BJ (cell line): ENCODE measurements at regions not wholly inside any gene's neighbourhood (a gene's known extent, or its start where the extent isn't known, plus 50 kb on each side); places are given as distances from the start of the nearest gene placed in this dataset.

ENCODE experiments used
- CTCF ChIA-PET: fragments of 350-600 bp; formaldehyde crosslinking; extraction: SDS; loops from one replicate; lab custom pipeline; 2021; ENCODE audit warnings: antibody characterized with exemption, inconsistent platforms; lab: Yijun Ruan, JAX
- POLR2A ChIA-PET: fragments of 300-600 bp; sonication (Branson Sonifier 250); formaldehyde crosslinking; extraction: SDS; loops from one replicate; lab custom pipeline; 2021; ENCODE audit warnings: antibody characterized with exemption; lab: Charles Lee
- DNase-seq: peaks from one replicate; pipeline ENCODE4 v3.0.0-alpha.2; 2011; ENCODE audit warnings: low read depth
- H3K27me3 ChIP-seq: 2 replicates; pipeline ENCODE4 v1.6.0; 2011; ENCODE audit warnings: low read length; ENCODE audit not compliant: control insufficient read depth, insufficient read depth
- H3K36me3 ChIP-seq: 2 replicates; pipeline ENCODE4 v1.5.1; 2011; ENCODE audit warnings: low read length; ENCODE audit not compliant: control insufficient read depth, insufficient read depth
- H3K4me3 ChIP-seq: 2 replicates; pipeline ENCODE4 v1.5.1; 2011; ENCODE audit warnings: low read depth, mild to moderate bottlenecking, control low read depth, low read length
- TF ChIP-seq, protein P1 (sequence below): IDR thresholded peaks from 2 replicates; pipeline ENCODE4 v1.5.1; 2011; ENCODE audit warnings: low read depth, mild to moderate bottlenecking, control low read depth, inconsistent platforms, low read length, moderate library complexity; ENCODE audit not compliant: insufficient read depth

GRCh38 chr9:129379181-129379836, 201.2 kb upstream of the IER5L start:
- no peak overlapping the region for H3K4me3 ChIP-seq
- H3K27me3 ChIP-seq, result peaks cover 1% of the 10 kb centered on the region
- CTCF ChIA-PET, result interaction anchor here (0.6 kb wide), 1 partner anchor 246 kb away, joined by 3 read pairs; no protein-coding TSS in a partner anchor
- H3K36me3 ChIP-seq, result no peaks in the 10 kb centered on the region
- no peak for DNase-seq
- POLR2A ChIA-PET, result no interaction called here
- TF ChIP-seq, protein P1, sequence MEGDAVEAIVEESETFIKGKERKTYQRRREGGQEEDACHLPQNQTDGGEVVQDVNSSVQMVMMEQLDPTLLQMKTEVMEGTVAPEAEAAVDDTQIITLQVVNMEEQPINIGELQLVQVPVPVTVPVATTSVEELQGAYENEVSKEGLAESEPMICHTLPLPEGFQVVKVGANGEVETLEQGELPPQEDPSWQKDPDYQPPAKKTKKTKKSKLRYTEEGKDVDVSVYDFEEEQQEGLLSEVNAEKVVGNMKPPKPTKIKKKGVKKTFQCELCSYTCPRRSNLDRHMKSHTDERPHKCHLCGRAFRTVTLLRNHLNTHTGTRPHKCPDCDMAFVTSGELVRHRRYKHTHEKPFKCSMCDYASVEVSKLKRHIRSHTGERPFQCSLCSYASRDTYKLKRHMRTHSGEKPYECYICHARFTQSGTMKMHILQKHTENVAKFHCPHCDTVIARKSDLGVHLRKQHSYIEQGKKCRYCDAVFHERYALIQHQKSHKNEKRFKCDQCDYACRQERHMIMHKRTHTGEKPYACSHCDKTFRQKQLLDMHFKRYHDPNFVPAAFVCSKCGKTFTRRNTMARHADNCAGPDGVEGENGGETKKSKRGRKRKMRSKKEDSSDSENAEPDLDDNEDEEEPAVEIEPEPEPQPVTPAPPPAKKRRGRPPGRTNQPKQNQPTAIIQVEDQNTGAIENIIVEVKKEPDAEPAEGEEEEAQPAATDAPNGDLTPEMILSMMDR, result no peak

DNA sequence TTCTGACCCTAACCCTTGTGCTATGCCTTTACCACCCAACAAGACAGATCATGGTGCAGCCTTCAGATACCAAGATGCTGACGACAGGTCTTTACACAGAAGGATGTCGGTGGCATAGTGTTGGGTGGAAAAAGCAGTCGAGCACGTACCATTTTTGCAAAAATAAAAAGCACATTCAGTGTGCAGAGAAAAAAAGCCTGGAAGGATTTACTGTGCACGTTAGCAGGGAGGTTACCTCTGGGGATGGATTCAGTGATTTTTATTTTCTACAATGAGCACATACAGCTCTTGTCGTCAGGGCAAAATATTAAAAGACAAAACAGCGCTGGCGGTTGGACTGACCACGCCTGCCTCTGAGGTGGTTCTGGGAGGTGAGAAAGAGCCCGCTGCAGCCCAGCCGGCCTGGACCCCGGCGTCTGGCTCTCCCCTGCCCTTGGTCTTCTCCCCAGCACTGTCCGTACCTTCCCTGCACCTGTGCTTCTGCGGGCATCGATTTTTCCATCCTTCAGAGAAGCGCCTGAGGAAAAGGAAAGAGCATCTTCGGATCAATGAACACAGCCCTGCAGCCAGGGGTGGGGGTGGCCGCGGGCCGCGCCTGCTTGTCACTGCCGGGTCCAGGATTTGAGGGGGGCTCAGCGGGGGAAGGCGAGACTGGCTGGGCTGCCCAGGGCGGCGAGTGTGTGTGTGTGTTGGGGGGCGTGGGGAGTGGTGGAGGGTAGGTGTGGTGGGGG, 200.0 kb upstream of the IER5L start:
- H3K27me3 ChIP-seq, result peaks cover 1% of the 10 kb centered on the region
- no peak for DNase-seq
- no peak overlapping the region for H3K4me3 ChIP-seq
- no peaks in the 10 kb centered on the region for H3K36me3 ChIP-seq
- ChIA-PET POLR2A (no interaction called here), CTCF (no interaction called here)
- TF ChIP-seq, protein P1, result no peak

DNA sequence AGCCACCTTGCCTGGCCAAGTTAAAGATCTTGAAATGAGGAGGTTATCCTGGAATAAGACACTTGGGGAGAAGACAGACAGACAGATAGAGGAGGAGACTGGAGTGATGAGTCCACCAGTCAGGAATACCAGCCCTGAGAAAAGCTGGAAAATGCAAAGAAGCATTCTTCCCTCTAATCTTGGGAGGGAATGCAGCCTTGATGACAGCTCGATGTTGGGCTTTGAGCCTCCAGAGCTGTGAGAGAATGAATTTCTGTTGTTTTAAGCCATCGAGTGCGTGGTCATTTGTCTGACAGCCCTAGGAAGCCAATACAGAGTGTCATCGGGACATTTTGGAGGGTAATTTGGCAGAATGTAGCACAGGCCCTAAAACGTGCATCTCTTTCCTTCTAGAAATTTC, 199.1 kb upstream of the IER5L start:
- no peaks in the 10 kb centered on the region for H3K36me3 ChIP-seq
- CTCF ChIA-PET, result no interaction called here
- POLR2A ChIA-PET, result no interaction called here
- TF ChIP-seq, protein P1, result no peak
- DNase-seq, result no peak
- H3K4me3 ChIP-seq, result no peak overlapping the region
- peaks cover 1% of the 10 kb centered on the region for H3K27me3 ChIP-seq

DNA sequence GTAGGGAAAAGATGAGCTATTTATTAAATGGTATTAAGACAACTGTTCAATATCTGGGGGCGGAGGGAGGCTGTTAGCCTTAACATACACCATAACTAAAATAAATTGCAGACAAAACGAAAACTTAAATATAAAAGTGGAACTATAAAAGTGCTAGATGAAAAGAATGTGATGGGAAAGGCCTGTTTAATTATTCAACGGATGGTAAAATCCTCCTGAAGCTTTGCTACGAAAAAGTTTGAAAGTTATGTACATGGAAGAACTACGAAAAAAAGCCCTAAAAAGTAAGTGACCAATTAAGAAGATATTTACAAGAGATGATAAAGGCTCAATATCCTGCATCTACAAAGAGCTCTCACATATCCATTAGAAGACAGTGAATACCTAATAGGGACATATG, 197.8 kb upstream of the IER5L start:
- Histone ChIP-seq H3K36me3 (no peaks in the 10 kb centered on the region), H3K4me3 (no peak overlapping the region), H3K27me3 (peaks cover 1% of the 10 kb centered on the region)
- ChIA-PET POLR2A (no interaction called here), CTCF (no interaction called here)
- TF ChIP-seq, protein P1, result no peak
- no peak for DNase-seq

GRCh38 chr9:129374651-129375050, 196.6 kb upstream of the IER5L start:
- TF ChIP-seq, protein P1, result no peak
- H3K27me3 ChIP-seq, result peaks cover 1% of the 10 kb centered on the region
- ChIA-PET CTCF (no interaction called here), POLR2A (no interaction called here)
- no peaks in the 10 kb centered on the region for H3K36me3 ChIP-seq
- no peak overlapping the region for H3K4me3 ChIP-seq
- DNase-seq, result no peak
